ENCODE measurements at regions not wholly inside any gene's neighbourhood (a gene's known extent, or its start where the extent isn't known, plus 50 kb on each side); places are given as distances from the start of the nearest gene placed in this dataset.

DNA sequence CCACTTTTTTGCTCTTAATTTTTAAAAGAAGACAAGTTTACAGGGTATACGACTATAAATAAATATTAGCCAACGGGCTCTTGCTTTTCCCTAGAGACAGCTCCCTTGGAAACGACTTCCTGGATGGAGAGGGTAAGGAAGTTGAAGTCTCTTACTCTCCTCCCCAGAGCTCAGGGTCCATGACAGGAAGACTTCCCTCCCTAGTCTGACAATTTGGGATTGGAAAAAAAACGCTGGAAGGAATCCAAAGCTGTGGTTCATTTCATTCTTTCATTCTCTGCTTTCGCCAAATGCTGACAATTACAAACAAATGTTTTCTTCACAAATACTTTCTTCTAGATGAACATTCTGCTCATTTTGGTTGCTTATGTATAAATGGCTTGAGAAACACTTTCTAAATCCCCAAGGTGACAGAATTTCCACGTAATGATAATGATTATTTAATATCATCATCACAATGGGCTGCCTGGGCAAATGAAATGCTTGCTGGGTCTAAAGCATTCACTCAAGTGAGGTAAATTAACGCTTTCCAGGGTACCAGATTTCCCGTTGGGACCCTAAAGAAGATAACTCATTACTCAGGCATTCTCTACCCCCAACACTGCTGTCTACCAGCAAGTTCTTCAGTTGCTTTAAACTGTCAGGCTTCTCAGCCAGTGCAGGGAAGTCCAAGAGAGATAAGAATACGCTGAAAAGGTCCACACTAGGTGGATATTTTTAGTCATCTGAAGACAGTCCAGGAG is 139.8 kb upstream of the SLC30A5 start:
- DNase-seq (ENCODE audit: extremely low read depth in 1 of 11, low read depth in 9 of 11, low spot score in 4 of 11): peak in 10 of 11 donors; percentile 10 to 60 (median 37)

DNA sequence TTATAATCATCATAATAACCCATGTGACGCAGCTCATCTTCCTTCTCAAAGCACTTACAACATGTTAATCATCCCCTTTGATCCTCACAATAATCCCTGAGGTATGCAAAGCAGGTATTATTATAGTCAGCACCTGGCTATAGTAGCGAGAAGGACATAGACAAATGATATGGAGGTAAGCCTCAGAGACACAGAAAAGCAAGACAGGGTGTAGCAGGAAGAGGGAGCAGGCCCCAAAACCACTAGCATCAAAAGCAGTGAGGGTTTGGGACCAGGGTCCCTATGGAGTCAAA is 139.2 kb upstream of the SLC30A5 start:
- DNase-seq (ENCODE audit: extremely low read depth in 1 of 11, low read depth in 9 of 11, low spot score in 4 of 11): no peak

DNA sequence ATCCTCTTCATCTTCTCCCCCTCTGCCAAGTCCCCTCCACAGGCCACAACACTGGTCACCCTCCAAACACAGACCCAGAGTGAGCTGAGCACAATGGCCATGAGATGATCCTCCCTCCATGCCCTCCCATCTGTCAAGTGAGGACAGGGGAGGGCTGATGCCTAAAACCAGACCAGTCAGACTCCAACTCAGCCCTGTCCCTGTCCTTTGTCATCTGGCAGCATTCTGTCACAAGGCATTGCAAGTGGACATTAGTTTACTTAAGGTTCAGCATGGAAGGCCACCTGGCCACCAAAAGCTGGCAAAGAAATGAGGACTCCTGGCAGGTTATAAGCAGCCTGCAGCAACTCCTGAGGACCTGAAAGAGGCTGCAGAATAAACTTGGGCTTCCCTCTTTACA is 136.2 kb upstream of the SLC30A5 start:
- DNase-seq (ENCODE audit: extremely low read depth in 1 of 11, low read depth in 9 of 11, low spot score in 4 of 11): no peak

DNA sequence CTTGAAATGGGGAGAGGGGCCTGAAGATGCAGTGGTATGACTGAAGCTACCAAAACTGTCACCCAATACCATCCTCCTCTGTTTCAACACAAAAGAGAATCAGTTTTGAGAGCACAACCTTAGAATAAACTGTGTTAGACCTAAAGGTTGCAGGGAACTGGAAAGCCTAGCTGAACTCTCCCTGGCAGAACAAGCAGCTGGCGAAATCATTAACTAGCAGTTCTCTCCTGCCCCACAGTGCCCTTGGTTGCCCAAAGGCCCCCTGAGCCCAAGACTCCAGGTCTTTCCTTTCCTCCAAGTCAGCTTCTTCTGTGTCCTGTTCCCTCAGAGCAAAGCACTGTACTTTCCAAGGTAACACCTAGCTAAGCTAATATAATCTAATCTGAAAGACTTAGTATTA is 135.4 kb upstream of the SLC30A5 start:
- no peak for DNase-seq (ENCODE audit: extremely low read depth in 1 of 11, low read depth in 9 of 11, low spot score in 4 of 11)

DNA sequence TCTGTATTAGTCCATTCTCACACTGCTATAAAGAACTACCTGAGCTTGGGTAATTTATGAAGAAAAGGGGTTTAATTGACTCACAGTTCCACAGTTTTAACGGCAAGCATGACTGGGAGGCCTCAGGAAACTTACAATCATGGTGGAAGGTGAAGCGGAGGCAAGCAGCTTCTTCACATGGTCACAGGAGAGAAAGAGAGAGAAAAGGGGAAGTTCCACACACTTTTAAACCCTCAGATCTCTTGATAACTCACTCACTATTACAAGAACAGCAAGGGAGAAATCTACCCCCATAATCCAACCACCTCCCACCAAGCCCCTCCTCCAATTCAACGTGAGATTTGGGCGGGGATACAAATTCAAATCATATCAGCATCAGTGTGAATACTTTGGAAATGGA is 133.4 kb upstream of the SLC30A5 start:
- no peak for DNase-seq (ENCODE audit: extremely low read depth in 1 of 11, low read depth in 9 of 11, low spot score in 4 of 11)

DNA sequence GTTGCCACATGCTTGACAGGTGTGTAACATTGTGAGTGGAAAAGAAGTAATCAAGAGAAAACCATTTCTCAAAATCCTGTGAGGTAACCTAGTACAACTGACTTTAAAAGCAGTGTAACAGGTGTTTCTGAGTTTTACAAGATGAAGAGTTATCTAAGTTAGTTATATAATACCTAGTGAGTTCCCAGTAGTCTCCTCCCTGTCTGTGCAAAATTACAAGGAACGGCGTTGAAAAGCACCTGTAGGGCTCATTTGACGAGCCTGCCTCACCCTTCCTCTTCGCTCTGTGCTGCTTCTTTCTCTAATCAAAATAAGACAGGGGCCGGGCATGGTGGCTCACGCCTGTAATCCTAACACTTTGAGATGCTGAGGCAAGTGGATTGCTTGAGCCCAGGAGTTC is 132.9 kb upstream of the SLC30A5 start:
- DNase-seq (ENCODE audit: extremely low read depth in 1 of 11, low read depth in 9 of 11, low spot score in 4 of 11): no peak

DNA sequence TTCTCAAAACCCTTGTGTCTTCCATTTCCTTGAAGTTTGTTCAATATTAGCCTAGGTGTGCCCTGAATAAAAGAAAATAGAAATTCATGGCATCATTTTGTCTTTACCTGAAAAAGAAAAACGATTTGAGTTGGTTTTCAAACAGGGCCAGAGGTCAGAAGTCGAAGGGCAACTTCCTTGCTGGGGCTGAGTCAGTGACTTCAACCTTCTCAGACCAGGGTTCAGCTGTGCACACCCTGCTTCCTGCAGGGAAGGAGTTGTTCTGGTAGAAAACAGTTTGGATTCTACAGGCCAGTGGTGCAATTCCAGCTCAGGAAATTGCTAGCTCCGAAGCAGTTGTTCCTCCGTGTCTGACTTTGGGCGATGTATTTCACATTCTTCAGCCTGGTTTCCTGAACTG is 132.1 kb upstream of the SLC30A5 start:
- DNase-seq (ENCODE audit: extremely low read depth in 1 of 11, low read depth in 9 of 11, low spot score in 4 of 11): no peak

DNA sequence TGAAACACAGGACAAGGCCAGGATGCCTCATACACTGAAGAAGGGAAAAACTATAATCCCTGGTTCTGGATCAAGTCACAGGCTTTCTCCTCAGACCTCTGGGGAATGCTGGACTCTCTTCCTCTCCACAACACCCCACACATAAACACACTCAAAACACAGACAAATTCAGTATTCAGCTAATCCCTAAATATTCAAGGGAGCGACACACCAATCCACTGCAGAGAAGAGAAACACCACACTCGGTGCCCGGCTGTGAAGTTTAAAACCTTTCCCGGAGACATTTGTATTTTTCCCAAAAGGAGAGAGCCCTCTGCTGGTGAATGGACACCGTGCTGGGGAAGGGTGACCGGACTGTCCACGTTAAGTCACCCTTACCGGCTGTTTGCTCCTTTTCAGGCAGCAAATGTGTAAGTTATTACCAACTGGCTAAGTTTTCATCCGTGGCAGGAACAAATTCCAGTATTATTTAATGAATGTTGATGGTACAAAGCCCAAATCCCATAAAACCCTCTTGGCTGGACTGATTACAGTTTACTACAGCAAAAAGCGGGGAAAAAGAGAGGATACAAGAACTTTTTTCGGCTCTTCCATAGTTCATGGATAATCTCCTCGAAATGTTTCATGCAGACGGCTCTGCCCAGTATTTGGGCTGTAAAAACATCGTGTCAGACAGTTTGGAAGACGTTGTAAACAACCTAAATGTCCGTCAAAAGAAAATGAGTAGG is 130.9 kb upstream of the SLC30A5 start:
- DNase-seq (ENCODE audit: extremely low read depth in 1 of 11, low read depth in 9 of 11, low spot score in 4 of 11): peak; percentile 50 to 83 (median 66)

DNA sequence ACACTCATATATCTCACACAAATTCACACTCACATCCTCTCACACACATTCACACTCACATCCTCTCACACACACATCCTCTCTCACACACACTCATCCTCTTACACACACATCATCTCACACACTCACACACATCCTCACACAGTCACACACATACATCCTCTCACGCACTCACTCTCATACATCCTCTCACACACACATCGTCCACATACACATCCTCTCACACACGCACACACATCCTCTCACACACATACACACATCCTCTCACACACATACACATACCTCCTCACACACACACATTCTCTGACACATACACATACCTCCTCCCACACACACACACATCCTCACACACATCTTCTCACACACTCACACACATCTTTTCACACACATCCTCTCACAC is 129.1 kb upstream of the SLC30A5 start:
- no peak for DNase-seq (ENCODE audit: extremely low read depth in 1 of 11, low read depth in 9 of 11, low spot score in 4 of 11)

DNA sequence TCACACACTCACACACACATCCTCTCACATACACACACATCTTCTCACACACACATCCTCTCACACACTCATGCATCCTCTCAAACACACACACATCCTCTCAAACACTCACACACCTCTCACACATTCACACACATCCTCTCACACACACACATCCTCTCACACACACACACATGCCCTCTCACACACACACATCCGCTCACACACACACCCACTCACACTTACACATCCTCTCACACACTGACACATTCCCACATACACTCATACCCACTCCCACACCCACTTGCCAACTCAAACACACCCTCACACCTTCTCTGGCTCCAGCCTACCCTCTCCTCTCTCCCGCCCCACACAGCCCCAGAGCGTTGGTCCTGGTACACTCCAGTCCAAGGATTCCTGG is 127.9 kb upstream of the SLC30A5 start:
- DNase-seq (ENCODE audit: extremely low read depth in 1 of 11, low read depth in 9 of 11, low spot score in 4 of 11): no peak

DNA sequence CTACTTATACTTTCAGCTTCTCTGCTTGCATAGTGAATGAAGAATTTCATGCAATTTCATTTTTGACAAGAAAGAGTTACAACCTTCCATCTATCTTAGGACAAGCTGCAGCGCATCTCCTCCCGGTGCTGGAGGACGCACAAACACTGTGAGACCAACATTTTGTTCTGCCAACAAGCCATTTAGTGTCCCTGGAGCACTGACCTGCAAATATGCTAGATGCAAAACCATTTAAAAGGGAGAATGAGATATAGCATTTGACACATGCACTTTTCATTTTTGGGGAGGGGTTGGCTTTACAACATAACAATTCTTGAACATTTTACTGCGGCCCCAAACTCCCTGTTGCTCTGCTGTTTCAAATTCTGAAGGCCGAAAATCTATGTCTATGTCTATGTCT is 127.2 kb upstream of the SLC30A5 start:
- no peak for DNase-seq (ENCODE audit: extremely low read depth in 1 of 11, low read depth in 9 of 11, low spot score in 4 of 11)

DNA sequence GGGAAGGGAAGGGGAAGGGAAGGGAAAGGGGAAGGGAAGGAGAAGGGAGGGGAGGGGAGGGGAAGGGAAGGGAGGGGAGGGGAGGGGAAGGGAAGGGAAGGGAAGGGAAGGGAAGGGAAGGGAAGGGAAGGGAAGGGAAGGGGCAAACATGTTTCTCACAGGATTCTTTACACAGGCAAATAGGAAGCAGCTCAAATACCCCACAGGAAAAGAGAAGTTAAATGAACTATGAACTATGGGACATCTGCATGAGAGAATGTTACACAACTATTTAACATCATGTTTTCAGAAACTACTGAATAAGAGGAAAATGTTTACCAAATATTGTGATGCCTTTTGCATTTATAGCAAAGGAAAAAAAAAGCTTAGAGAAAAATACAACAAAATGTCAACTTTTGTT is 125.4 kb upstream of the SLC30A5 start:
- DNase-seq (ENCODE audit: extremely low read depth in 1 of 11, low read depth in 9 of 11, low spot score in 4 of 11): no peak

DNA sequence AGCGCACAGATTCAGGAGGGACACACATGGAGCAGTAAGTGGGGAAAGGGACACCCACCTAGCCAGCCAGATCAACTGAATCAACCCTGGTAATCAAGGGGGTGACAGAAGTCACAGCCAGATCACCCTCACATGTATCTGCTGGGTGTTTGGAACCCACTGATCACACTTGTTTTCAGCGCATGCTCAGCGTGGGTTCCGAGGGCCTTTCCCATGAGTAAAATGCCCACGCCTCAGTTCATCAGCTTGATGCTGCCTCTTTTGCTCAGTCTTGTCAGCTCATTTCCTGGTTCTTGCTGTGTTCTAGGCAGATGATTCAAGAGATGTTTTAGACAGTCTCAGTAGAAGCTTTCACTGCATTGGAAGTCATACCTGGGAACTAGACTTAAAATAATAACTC is 123.2 kb upstream of the SLC30A5 start:
- no peak for DNase-seq (ENCODE audit: extremely low read depth in 1 of 11, low read depth in 9 of 11, low spot score in 4 of 11)

DNA sequence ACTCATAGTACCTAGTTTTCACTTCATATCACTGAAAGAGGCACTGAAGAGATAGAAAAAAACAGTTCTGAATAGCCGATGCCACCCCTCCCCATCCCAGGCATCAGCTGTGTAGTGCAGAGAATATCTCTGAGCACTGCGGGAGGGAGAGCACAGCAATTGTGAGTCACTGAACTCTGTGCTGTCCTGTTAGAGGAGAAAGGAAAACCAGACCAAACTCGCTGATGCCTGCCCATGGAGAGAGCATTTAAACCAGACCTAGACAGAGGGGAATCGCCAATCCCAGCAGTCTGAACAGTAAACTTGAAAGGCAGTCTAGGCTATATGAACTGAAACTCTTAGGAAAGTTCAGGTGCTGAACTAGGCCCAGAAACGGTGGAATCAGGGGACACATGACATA is 120.1 kb upstream of the SLC30A5 start:
- DNase-seq (ENCODE audit: extremely low read depth in 1 of 11, low read depth in 9 of 11, low spot score in 4 of 11): no peak

DNA sequence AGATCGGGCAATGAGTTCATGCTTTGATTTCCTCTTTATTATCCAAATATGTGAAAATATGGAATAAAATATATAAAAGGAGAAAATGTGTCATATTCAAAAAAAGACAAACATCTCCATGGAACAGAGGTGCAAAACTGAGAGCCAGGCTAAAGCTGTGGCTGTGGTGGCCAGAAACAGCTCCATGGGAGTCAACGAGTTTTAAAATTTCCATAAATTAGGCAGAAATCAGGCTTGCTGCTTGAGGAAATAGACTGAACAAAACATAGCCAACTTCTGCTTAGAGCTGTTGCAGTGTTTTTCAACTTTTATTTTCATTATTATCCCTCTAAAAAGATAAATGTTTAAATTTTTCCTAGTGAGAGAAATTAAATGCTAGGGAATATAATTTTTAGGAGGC is 110.8 kb upstream of the SLC30A5 start:
- no peak for DNase-seq (ENCODE audit: extremely low read depth in 1 of 11, low read depth in 9 of 11, low spot score in 4 of 11)

DNA sequence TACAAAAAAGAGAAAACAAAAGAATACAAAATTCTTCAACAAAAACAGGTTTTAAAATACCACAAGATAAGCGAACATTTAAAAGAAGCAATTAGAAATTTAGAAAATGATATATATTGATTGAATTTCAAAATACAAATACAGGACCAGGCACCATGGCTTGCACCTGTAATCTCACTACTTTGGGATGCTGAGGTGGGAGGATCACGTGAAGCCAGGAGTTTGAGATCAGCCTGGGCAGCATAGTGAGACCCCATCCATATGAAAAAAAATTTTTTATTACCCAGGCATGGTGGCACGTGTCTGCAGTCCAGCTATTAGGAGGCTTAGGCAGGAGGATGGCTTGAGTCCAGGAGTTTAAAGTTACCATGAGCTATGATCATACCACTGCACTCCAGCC is 109.9 kb upstream of the SLC30A5 start:
- no peak for DNase-seq (ENCODE audit: extremely low read depth in 1 of 11, low read depth in 9 of 11, low spot score in 4 of 11)

DNA sequence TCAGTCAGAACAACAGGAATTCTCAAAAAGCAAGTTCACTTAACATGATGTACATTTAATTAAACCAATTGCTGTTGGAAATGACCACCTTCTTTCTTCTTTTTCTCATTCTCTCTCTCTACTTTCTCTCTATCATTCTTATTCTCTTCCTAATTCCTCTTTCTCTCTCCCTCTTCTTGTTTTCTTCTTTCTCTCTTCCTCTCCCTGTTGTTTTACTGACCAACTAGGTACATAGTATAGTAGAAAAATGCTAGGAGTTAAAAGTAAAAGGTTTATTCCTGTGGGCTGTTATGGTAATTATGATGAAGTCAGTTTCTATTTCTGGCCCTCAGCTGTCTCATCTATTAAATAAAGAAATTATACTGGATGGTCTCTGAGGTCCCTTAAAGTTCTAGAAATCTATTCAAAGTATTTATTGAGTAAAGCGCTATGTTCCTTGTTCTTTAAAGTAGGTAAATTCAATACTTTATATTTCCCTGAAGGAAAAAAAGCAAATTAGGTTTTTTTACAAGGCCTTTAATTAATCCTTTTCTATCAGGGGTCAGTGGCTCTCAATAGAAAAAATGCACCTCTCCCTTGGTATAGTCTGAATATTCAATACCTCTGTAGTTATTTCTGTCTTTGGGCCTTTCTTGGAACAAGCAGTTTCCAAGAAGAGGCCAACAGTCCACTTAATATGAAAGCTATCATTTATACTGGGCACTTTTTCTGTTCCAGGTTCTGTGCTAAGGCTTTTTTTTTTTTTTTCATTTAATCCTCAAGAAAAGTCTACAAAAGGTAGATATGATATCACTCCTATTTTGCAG is 102.3 kb upstream of the SLC30A5 start:
- DNase-seq (ENCODE audit: extremely low read depth in 1 of 11, low read depth in 9 of 11, low spot score in 4 of 11): no peak

DNA sequence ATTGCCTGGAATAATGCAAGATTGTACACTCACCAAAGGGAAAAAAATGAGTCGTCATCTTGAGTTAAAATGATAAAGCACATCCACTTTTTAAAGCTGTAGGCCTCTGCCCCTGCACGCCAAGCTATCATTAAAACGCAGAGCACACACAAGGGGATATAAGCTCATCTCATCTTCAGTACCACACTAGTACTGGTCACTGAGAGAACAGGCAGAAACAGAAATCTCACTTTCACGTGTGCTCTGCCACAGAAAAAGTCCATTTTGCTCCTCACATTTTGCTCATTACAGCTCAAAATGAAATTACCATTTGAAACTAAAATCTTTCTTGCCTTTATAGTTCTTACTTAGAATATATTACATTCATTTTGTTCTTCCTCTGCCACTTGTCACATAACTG is 99.2 kb upstream of the SLC30A5 start:
- DNase-seq (ENCODE audit: extremely low read depth in 1 of 11, low read depth in 9 of 11, low spot score in 4 of 11): no peak

DNA sequence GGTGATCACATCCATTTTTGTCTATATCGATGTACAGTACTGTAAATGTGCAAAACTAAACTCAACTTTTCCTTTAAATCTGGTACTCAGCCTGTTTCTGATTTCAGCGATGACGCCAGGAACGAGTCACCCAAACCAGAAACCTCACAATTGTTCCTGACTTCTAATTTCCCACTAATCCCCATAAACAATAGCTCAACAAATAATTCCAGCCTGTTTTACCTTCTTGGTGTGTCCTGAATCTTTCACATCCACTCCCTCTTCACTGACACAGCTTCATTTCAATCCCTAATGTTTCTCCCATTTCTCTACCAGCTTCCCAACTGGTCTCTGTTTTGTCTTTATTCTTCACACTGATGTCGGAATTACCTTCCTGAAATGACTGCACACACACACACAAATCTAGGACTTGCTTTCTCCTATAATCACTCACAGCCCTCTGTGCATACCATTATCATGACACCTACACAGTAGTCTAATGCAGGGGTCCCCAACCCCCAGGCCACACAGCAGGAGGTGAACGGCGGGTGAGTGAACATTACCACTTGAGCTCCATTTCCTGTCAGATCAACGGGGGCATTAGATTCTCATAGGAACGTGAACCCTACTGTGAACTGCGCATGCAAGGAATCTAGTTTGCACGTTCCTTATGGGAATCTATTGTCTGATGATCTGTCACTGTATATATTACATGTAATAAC is 97.8 kb upstream of the SLC30A5 start:
- DNase-seq (ENCODE audit: extremely low read depth in 1 of 11, low read depth in 9 of 11, low spot score in 4 of 11): no peak

DNA sequence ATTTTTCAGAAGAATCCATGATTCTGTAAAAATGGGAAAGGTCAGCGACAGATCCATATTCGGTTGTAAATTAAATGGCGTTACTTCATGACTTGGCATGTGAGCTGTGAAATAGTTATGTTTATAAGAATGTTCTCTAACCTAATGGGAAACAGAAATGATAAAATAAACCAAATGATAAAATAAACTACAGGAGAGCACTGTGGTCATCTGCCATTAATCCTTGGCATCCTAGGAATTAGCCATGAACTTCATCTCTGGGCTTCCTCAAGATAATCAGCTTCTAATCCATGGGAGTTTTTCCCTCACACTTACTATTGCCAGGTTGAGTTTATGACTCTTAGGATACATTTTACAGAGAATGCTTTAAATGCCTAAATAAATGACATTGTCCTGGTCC is 94.6 kb upstream of the SLC30A5 start:
- no peak for DNase-seq (ENCODE audit: extremely low read depth in 1 of 11, low read depth in 9 of 11, low spot score in 4 of 11)

Measured in renal cortex interstitium (tissue), 11 donors.